GM13977 (cell line): ENCODE measurements at regions not wholly inside any gene's neighbourhood (a gene's known extent, or its start where the extent isn't known, plus 50 kb on each side); places are given as distances from the start of the nearest gene placed in this dataset.

Source experiments
- DNase-seq: peaks from one replicate; pipeline ENCODE4 v3.0.0; 2012; ENCODE audit warnings: low spot score
- in situ Hi-C: fragments of 300-500 bp; cut with MboI; formaldehyde crosslinking; loops from one replicate; pipeline ENCODE4 v1.12.0; 2022; ENCODE audit warnings: low sequenced_read_pairs, low pct_unique_long_range_greater_than_20kb, mixed read lengths, inconsistent platforms; ENCODE audit not compliant: unreplicated experiment
- TF ChIP-seq, protein P1 (sequence below): IDR thresholded peaks from 2 replicates; pipeline ENCODE4 v1.5.1; 2012; ENCODE audit warnings: mild to moderate bottlenecking, control low read depth; ENCODE audit not compliant: insufficient read depth; ENCODE audit errors: extremely low read depth, missing control alignments

DNA sequence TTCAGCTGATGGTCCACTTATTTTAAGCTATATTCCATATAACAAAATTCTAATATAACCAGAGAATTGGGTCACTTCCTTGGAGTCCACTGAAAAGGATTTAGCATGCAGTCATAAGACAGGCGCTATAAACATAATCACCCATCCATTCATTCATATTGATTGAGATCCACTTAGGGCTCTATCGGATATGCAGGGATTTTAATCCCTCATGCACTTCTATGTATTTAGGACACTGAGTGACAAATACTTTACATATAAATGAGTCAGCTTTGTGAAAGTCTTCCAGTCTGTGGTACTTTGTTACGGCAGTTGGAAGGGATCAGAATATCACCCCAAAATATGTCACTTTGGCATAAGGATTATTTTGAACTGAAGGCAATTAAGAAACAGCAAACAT, 127.3 kb upstream of the ZNF608 start:
- in situ Hi-C loops: no loop called here
- TF ChIP-seq, protein P1, sequence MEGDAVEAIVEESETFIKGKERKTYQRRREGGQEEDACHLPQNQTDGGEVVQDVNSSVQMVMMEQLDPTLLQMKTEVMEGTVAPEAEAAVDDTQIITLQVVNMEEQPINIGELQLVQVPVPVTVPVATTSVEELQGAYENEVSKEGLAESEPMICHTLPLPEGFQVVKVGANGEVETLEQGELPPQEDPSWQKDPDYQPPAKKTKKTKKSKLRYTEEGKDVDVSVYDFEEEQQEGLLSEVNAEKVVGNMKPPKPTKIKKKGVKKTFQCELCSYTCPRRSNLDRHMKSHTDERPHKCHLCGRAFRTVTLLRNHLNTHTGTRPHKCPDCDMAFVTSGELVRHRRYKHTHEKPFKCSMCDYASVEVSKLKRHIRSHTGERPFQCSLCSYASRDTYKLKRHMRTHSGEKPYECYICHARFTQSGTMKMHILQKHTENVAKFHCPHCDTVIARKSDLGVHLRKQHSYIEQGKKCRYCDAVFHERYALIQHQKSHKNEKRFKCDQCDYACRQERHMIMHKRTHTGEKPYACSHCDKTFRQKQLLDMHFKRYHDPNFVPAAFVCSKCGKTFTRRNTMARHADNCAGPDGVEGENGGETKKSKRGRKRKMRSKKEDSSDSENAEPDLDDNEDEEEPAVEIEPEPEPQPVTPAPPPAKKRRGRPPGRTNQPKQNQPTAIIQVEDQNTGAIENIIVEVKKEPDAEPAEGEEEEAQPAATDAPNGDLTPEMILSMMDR: no peak

DNA sequence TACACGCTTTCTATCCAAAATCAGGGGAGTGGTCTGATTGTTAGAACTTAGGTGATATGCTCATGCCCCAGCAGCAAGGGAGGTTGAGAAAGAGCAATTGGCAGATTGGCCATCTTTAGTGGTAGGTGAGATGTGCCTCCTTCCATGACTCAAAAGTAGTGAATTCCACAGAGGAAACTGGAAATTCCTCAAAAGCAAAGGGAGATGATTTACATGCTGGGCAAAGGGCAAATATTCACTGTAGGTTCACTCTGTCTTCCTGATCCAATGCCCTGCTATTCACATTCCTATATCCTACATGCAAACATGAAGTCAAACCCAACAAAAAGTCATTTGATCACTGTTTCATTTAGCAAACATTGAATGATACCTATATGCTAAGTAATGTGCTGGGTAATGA, 130.1 kb upstream of the ZNF608 start:
- in situ Hi-C loops: no loop called here
- DNase-seq: no peak
- TF ChIP-seq, protein P1: no peak

More for the DNA sequence above, 127.3 kb upstream of the ZNF608 start:
- DNase-seq: no peak

DNA sequence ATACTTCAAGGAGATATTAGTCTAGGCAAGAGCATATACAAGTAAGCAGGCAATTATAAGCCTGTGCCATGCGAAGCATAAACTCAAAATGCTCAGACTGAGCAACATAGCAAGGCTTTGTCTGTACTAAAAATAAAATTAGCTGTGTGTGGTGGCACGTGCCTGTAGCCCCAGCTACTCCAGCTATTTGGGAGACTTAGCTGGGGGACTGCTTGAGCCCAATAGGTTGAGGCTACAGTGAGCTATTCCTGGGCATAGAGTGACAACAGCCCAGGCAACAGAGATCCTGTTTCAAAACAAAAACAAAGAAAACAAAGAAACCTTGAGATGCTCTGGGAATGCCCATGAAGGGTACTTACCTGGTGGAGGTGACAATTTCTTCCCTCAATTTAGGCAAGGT, 130.5 kb upstream of the ZNF608 start:
- in situ Hi-C loops: no loop called here
- DNase-seq: no peak
- TF ChIP-seq, protein P1: no peak

DNA sequence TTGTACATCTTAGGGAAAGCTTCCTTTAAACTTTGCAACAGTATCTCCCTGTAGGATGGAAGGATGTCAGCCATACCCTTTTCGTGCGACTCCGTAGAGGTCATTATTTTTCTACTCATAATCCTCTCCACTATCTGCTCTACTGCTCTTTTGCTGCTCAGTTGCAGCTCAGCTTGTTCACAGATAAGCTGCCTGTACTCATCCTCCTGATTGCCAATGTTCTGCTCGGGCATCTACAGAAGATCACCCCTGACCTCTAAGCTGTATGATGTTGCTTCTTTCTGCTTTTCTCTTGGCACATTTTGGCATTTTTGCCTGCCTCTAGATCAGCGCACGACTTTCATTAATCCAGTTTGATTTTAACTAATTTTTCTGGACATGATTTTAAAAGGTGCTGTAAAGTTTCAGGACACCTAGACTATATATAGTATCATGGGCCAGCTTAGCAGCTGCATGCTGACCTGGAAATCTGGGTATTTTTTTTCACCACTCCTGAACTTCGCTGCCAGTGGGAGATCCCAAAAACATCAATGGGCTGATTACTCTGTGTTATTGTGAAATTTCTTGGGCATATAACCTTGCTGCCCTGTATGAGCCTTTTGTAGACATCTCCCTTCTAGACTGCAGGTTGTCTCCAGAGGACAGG, 131.2 kb upstream of the ZNF608 start:
- DNase-seq: no peak
- TF ChIP-seq, protein P1: no peak
- in situ Hi-C loops: no loop called here

DNA sequence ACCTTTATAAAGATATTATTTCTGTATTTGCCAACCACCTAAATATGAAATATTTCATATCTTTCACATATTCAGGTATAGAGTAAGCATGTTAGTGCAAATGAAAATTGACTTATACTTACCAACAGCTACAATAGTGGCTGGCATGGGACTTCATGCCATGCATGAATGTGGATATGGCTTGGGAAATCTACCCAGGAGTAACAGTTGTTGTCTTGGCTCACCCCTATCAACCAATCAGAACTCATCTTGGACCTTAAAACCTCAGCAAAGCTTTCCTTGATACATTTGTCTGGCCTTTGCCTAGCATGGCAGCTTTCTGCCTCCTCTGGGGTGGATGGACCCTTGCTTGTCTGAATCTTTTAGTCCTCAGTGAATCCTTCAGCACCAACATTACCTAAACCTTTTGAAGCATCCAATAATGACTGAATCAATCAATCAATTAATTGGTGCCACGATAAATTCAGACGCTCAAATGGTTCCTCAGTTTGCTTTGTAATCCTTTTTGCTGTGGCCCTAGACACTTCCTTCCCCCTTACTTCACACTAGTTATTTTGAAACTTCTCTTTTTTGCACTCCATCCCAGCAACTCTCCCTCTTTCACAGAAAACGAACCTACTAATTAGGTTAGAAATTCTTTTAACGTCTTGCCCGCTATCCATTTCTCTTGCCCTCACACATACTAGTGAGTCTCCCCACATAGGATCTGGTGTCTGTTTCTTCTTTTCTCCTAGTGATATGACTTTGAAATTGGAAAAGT, 132.3 kb upstream of the ZNF608 start:
- TF ChIP-seq, protein P1: no peak
- no peak for DNase-seq

DNA sequence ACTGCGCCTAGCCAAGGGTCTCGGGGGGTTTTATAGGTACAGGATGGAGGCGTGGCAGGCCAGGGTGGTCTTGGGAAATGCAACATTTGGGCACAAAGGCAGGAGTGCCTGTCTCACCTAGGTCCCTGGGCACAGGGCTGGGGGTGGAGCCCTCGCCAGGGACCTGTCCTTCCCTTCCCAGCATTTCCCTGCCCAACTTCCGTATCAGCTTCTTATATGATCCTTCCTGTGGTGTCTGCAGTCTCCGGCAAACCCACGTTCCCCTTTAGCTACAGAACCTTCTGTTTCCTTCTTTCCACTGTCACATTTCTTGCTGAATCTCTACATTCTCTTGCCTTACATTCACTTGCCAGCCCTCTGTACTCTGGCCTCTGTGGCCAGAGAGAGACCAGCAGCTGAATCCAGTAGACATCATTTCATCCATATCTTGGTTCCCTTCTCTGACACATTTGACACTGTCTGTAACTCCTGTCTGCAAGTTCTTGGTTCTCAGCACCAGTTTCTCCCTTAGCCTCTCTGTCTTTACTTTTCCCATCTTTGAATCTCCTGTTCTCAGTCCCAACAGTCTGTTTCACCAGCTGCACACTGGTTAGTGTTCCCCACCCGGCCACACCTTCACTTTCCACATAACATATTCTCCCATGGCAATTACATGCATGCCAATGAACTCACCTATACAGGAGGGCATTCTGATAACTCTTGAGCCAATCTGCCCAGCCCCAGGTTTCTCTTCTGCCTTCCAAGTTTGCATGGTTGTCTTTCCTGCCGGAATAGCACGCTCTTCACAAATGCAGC, 134.7 kb upstream of the ZNF608 start:
- DNase-seq: no peak
- in situ Hi-C loops: no loop called here
- TF ChIP-seq, protein P1: no peak

More for the DNA sequence above, 132.3 kb upstream of the ZNF608 start:
- in situ Hi-C loops: no loop called here
